HG03457 (cell line): ENCODE measurements at regions not wholly inside any gene's neighbourhood (a gene's known extent, or its start where the extent isn't known, plus 50 kb on each side); places are given as distances from the start of the nearest gene placed in this dataset.
A peak's percentile ranks its signal among the peaks of the same experiment; 100 is the strongest.

Experiments
- ATAC-seq: cut with Tn5 transposase; IDR thresholded peaks from one replicate; pipeline ENCODE4 v1.9.1; 2021; ENCODE audit warnings: moderate number of reproducible peaks; ENCODE audit not compliant: unreplicated experiment

DNA sequence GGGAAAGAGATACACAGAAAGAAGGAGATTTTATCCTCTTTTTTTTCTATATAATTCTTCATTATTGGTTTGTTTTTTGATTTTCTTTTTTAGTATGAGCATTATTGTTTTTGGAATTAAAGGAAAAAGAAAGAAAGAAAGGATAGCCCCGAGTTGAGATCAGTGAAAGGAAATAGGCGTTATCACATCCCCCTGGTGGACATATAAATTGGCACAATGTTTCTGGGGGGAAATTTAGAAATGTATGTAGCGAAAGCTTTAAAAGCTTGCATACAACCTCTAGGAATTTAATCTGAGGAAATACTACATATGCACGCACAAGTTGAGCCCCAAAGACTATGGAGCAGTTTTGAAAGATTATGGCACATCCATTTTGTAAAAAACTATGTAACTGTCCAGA, 226.3 kb upstream of the LDB2 start:
- ATAC-seq = no peak

DNA sequence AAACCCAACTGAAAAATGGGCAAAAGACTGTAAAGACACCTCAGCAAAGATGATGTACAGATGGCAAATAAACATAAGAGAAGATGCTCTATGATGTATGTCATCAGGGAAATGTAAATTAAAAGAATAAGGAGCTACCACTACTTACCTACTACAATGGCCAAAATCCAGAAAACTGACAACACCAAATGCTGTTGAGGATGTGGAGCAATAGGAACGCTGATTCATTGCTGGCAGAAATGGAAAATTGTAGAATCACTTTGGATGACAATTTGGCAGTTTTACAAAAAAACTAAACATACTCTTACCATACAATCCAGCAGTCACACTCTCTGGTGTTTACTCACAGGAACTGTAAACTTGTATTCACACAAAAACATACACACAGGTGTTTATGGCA, 222.3 kb upstream of the LDB2 start:
- ATAC-seq = no peak

DNA sequence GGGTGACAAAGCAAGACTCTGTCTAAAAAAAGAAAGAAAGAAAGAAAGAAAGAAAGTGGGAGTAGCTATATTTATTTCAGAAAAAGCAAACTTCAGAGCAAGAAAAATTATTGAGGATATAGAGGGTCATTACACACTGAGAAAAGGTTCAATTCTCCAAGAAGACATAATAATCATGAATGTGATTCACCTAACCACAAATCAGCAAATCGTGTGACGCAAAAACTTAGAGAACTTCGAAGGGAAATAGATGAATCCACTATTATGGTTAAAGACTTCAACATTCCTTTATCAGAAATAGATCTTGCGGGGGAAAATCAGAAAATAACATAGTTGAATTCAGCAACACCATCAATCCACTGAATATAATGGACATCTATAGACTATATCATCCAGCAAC, 219.3 kb upstream of the LDB2 start:
- no peak for ATAC-seq

DNA sequence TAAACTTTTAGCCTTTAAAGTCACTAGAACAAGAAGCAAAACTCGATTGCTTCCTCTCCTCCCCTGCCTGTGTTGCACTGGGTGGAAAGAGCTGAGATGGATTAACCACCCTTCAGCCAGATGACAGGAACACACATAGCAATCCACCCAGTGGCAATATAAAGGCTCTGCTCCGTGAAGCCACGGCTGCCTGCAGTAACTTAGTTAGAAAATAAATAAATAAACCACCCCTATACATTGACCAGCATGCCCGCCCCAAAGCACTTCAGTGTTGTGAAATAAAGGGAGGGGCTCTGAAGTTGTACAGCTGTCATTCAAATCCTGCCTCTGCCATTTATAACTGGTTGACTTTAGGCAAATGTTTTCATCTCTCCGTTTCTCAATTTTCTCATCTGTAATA, 217.1 kb upstream of the LDB2 start:
- ATAC-seq = no peak

DNA sequence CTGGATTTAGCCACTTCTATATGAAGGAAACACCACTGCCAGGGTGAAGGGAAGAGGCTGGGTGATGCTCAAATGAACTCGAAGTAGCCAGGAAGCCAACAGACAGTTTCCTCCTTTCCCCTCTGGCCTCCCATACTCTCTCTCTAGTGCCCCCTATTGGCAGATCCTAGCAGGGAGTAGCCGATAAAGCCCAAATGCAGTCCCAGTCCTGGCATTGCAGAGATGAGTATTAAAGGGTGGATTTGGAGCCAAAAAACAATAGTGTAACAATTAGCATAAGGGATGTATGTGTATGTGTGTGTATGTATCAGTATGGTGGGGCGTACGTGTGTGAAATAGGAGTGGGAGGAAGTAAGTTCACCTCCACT, 213.8 kb upstream of the LDB2 start:
- no peak for ATAC-seq

DNA sequence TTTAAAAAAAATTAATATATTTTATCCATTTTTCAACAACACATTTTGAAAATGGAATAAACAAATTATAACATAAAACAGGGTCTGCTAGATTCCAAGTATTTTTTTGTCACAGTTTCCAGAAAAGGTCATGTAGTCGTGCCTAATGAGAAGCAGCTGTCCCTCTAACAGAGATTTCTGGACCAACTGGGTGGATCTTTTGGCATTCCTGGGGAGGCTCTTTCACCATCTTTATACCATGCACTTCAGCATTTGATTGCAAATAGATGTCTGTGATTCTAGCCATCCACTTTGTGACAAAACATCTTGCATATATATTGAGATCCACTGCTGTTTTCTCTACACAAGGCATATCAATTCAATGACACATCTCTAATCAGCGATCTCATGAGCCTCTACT, 210.7 kb upstream of the LDB2 start:
- ATAC-seq = no peak

DNA sequence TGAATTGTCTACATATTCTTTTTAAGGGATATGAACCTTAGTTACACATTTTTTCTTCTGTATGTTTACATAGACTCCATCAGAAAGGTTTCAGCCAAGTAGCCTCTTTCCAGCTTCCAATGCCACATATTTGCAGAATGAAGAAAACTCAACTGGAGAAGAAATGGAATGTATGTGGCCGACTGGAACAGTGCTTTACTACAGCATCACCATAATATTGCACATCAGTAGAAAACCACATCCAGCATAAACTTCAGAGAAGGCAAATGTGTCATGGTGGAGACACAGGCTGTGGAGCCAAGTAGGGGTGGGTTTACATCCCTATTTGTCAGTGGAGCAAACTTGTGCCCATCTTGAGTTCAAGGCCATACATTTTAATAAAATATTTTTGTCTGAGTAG, 204.8 kb upstream of the LDB2 start:
- no peak for ATAC-seq

DNA sequence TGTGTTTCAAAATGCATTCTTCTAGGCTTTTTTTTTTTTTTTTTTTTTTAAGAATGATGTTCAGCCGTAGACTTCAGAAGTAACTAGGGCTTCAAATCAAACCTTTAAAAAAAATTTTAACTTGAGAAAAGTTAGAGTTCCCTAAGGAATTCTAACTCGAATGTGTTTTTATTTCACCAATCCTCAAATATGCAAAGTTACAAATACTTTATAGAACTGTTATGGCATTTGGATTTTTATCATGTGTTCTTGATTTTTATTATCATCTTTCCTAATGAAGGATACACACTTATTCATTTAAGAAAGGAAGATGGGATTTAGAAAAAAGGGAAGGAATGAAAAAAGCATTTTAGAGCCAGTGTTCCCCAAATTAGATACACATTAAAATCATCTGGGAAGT, 200.6 kb upstream of the LDB2 start:
- no peak for ATAC-seq

DNA sequence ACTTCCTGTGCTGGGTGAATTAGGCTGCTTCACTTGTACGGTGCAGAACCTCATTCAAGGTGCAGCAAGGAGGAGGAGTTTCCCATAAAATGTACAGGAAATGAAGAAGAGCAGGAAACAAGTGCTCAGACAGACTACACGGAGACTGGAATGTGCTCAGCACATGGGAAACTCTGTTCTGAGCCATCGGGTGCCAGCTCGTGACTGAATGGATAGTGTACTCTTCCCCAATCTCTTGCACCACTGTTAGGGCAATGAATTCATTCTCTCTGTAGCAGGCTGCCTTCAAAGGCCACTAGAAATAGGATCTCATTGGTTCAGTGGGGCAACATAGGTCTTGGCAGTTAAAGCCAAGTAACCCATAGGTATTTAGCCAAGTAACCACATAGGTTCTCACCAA, 200.0 kb upstream of the LDB2 start:
- no peak for ATAC-seq

DNA sequence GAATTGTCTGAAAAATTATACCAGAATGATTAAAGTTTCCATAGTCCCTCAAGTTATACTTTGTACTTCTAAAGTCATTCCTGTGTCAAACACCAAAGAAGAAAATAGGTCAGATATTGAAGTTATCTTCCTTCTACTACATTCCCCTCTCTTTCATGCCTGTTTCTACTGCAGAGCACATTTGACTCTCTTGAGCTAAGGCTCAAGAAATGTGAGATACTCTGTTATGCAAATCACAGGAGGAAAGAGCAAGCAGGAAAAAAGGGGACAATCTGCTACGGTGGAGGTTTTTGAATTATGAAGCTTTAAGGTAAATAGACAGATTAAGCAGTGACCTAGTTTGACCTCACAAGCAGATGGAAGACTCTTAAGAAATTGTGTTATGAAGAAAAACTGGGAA, 198.9 kb upstream of the LDB2 start:
- ATAC-seq = no peak

DNA sequence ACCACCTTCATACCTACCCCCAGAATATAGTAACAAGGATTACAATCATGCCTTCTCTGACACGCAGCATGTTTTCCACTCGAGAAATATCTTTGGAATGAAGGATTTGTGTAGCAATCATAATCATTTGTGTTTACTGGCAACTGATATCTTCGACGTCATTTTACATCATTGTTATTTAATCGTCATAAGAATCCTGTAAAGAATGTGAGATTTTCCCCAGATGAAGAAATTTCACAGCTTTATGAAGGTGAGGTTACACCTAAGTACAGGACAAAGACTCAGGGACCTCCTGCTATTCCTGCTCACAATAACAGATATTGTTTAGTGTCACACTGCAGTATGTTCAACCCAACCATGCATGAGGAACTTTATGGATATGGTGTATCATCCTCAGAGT, 198.2 kb upstream of the LDB2 start:
- ATAC-seq = no peak

DNA sequence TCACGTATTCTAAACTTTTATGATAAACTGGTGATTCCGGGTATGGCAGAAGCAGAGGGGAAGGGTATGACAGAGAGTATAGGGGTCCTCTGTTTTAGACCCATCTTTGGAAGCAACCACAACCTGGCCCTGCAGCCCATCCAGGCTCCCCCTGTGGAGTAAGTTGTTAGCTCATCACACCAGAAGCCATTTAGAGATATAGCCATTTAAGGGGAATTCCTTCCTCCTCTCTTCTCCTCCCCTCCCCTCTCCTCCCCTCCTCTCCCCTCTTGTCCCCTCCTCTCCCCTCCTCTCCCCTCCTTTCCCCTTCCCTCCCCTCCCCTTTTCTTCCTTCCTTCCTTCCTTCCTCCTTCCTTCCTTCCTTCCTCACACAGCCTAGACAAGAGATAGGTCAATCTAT, 197.3 kb upstream of the LDB2 start:
- ATAC-seq = no peak

DNA sequence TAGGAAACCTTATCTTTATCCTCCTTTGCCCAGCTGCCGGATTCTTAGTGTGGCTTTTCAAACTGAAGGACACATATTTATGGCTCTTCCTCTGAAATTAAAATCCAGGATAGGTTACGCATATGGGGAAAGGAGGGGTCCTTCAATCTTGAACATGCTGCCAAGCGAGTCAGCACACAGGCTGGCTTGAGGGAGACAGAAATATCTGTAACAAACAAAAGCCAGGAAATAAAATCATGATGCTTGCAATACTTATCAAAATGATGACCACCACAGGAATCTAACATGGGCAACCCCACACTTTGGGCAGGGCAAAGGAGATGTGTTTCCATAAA, 196.4 kb upstream of the LDB2 start:
- ATAC-seq = no peak

DNA sequence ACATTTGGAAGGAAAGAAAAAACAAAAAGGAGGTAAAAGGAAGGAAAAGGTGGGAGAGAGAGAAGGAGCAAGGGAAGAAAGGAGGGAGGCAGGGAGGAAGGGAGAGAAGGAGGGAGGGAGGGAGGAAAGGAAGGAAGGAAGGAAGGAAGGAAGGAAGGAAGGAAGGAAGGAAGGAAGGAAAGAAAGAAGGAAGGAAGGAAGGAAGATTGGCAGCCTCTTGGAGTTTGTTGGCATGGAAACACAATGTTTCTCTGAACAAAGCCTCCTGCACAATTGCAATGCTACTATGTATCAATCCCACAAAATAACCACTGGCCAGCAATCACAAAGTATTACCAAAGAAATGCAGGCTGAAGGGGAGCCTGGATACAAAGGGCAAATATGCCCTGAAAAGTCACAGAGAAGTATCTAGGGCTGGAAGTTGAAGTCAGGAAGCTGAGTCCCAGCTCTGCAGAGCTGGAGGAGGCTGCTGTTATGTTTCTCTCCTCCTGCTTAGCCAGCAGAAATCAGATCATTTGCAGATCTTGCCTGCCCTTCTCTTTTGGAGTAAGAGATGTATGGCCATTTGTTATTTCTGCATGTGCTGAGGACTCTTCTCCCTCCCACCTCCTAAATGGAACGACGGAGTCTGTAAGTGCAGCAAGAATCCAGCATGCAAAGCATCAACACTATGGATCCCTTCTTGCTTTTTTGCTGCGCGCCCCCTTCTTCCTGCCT, 195.9 kb upstream of the LDB2 start:
- no peak for ATAC-seq

DNA sequence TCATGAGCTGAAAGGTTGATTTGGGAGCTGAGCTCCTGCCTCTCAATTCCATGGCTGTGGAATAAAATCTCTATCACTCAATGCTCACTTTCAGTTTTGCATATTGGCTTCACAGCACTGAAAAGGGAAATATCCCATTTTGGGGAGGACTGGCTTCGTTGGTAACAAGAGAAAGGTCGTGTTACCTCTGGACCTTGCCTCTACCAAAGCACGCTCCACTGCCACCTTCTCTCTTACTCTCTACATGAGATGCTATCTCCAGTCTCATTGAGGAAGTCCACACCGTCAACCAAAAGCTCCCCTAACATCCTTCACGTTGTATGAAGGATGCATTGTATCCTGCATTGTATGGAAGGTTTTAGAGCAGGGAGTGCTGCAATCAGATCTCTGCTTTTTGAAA, 195.0 kb upstream of the LDB2 start:
- ATAC-seq = peak; percentile 14

DNA sequence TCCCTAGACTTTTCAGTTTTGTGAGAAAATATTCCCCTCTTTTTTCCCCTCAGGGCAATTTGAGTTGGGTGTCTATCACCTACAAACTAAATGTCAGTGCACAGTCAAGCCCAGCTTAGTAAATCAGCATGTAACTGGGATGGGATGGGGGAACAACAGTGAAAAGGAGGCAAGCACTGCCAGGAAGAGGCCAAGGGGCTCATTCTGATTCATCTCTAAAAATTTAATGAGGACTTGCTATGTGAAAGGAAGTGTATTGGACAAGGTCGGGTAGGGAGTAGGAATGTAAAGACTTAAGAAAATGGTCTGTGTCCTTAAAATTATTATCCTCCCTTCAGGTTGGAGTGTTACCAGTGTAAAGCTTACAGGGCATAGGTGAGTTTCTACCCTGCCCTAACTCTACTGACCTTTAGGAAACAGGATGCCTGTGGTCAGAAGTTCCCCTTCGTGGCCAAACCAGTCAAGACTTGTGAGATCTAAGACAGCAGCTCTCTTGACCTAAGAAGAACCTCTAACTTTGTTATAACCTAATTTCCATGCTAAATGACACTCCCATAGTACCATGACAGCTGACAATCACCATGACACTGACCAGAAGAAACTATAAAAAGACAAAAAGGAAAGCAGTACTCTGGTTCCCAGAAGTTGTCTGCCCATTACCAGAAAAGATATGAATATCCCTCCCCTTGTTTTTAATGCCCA, 194.4 kb upstream of the LDB2 start:
- peak; percentile 93 for ATAC-seq

DNA sequence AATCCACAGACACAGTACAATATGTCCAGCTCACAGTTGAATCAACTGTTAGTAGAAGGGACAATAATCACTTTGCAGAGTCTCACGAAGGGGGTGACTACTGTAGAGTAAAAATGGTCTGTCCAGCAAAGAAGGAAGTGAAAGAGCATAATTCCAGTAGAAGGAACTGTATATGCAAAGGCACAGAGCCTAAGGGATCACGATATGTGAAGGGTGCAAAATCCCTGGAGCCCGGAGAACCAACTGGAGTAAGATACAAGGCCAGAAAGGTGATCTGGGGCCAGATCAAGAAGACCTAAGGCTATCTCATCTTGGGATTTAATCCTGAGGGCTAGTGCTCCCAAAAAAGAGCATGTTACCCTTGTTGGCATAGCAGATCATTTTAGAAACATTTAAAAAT, 192.7 kb upstream of the LDB2 start:
- ATAC-seq = no peak

DNA sequence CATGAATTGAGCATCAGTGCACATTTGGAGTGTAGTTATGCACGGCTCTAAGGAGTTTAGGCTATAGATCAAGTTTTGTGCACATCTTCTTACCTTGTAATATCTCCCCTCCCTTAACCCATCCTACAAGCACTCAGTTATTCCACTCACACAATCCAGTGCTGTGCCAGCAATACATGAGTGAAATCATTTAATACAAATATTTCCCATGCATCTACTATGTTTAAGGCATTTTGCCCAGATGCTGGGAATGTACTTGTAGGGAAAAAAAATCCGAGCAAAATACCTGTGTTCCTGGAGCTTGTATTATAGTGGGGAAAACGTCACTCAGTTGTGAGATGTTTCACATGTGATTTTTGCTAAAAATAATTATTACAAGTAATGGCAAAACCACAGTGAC, 191.6 kb upstream of the LDB2 start:
- no peak for ATAC-seq

DNA sequence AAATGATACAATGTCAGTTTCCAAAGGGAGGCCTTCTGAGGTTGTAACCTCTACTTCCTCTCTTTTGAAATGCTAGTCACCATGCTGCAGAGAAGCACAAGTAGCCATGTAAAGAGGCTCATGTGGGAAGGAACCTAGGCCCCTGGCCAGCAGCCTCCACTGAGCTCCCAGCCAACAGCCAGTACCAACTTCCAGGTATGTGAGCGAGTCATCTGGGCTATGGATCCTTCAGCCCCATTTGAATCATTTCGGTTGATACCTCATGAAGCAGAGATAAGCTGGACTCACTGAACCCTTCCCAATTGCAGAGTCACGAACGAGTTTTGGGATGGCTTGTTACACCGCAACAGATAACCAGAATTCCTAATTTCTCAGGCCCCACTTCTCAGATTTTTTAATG, 187.0 kb upstream of the LDB2 start:
- no peak for ATAC-seq

DNA sequence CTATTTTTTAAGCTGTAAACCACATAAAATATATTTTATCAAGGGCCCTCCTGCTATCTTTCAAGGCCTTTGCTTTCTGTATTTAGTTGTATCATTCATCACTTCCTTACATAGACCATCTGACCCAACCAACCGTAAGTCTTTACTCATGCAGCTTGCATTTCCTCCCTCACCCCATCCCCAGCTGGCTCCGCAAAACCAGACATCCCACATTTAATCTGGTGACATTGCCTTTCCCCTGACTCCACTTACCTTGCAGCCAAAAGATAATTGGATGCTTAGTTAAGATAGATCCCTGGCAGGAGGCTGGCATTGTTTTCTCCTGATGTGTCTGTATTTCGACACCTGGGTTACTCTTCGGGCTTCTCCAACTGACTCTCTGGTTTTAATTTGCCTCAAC, 183.7 kb upstream of the LDB2 start:
- ATAC-seq = no peak

DNA sequence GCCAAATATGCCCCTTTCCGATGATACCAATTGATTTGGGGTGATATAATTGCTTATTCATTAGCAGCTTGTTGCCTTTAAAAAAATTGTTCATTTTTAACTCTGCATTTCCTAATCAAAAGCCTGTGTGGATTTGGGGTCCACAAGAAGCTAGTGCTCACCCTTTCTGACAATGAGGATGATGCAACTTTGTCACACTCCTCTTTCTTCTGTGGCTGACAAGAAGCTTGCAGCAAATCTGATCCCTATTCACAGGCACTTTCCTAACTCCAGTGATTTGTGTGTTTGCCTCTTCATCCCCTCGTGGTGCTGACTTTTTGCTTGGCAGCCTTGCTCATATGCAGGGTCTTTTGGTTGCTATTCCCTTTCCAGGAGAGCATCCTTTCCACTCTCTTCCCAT, 182.7 kb upstream of the LDB2 start:
- ATAC-seq = no peak

DNA sequence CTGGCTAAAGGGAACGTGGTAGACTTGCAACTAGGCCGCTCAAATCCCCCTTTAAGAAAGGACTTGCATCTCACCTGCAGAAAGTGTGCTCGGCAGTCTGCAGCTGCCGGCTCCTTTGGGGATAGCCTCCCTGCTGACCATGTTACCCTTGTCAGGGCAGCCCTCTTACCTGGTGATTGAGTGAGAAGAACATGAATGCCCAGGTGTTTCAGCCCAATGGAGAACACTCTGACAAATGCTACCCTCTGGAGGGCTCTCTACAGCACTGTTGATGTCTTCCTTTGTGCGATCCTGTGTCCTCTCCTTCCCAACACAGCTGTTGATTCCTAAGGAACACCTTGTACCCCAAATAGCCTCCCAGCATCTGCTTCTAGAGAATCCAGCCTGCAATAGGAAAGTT, 178.7 kb upstream of the LDB2 start:
- no peak for ATAC-seq

DNA sequence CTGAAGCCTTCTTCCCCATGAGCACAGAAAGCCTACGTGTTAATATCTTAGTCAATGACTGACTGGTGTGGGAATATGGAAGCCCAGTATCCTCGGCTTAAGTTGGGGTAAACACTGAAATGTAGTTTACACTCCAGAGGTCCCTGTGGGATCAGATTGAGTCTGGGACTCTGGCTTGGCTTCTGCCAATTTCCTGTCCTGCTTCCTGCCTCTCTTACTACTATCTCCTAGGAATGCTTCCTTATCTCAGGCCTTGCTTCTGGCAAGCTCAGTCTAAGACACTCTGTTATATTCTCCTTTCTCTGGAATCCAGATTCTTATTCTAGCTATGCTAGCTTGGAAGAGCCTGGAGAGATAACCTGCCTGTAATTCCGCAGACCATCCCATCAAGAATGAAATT, 174.0 kb upstream of the LDB2 start:
- ATAC-seq = no peak
